DND-41 (cell line): ENCODE measurements at regions not wholly inside any gene's neighbourhood (a gene's known extent, or its start where the extent isn't known, plus 50 kb on each side); places are given as distances from the start of the nearest gene placed in this dataset.

Source experiments
- CTCF ChIP-seq: IDR thresholded peaks from 2 replicates; pipeline ENCODE4 v1.5.1; 2012; ENCODE audit warnings: borderline replicate concordance, low read length, moderate library complexity, mild to moderate bottlenecking; ENCODE audit not compliant: poor library complexity, severe bottlenecking; ENCODE audit errors: extremely low read depth
- EZH2 ChIP-seq: IDR thresholded peaks from 3 replicates; pipeline ENCODE4 v1.6.1; 2012; ENCODE audit warnings: borderline replicate concordance, low read depth, mild to moderate bottlenecking, moderate library complexity, low read length, inconsistent platforms; ENCODE audit not compliant: severe bottlenecking

GRCh38 chrX:20693078-20693477 lies 426.4 kb upstream of the RPS6KA3 start:
- TF ChIP-seq CTCF (no peak), EZH2 (no peak)
